Endothelial cell of umbilical vein (primary cell): ENCODE measurements at regions not wholly inside any gene's neighbourhood (a gene's known extent, or its start where the extent isn't known, plus 50 kb on each side); places are given as distances from the start of the nearest gene placed in this dataset.

Source experiments
- BruUV-seq: library from RNA; stranded (reverse); fragments of 400-500 nt; replicated peaks from 2 replicates; lab custom pipeline; 2021; lab: Mats Ljungman, UMichigan
- CTCF ChIA-PET: fragments of 300-600, 350-600 bp; sonication (Branson Sonifier 250); formaldehyde crosslinking; loops from one replicate; lab custom pipeline; 2021; ENCODE audit warnings: antibody characterized with exemption, inconsistent platforms; lab: Charles Lee
- POLR2A ChIA-PET: fragments of 300-600, 350-600 bp; sonication (Branson Sonifier 250); formaldehyde crosslinking; loops from one replicate; lab custom pipeline; 2021; ENCODE audit warnings: antibody characterized with exemption, inconsistent platforms; lab: Charles Lee
- DNase-seq: peaks from one replicate; pipeline ENCODE4 v3.0.0-alpha.2; 2011; ENCODE audit warnings: low read depth, low spot score
- FAIRE-seq: peaks from 2 replicates; lab custom pipeline; 2011; peaks lifted over from hg19 to GRCh38; lab: Jason Lieb, UNC
- H2AFZ ChIP-seq: 2 replicates; pipeline ENCODE4 v1.6.0; 2012; ENCODE audit warnings: low read depth, low read length, control low read depth, inconsistent platforms
- H3K27ac ChIP-seq: 2 replicates; pipeline ENCODE4 v1.5.1; 2011; ENCODE audit warnings: low read depth, mild to moderate bottlenecking, control low read depth, low read length, moderate library complexity; ENCODE audit not compliant: insufficient read depth
- H3K27me3 ChIP-seq, 2 experiments: 2 replicates each; pipeline versions ENCODE4 v1.6.0 to v1.6.1; 2011; ENCODE audit warnings: low read length in 2 of 2, mixed read lengths in 1 of 2; ENCODE audit not compliant: control insufficient read depth in 2 of 2, insufficient read depth in 2 of 2
- H3K36me3 ChIP-seq, 2 experiments: 2 replicates in 1 of 2; 3 replicates in 1 of 2; pipeline ENCODE4 v1.5.1; 2011; ENCODE audit warnings: low read length in 2 of 2, mild to moderate bottlenecking in 1 of 2, moderate library complexity in 1 of 2; ENCODE audit not compliant: control insufficient read depth in 2 of 2, insufficient read depth in 2 of 2; ENCODE audit errors: extremely low read depth in 1 of 2
- H3K4me1 ChIP-seq: 3 replicates; pipeline ENCODE4 v1.5.1; 2011; ENCODE audit warnings: mild to moderate bottlenecking, low read length; ENCODE audit not compliant: control insufficient read depth, insufficient read depth; ENCODE audit errors: extremely low read depth
- H3K4me2 ChIP-seq: 2 replicates; pipeline ENCODE4 v1.6.1; 2011; ENCODE audit warnings: low read length, control low read depth, mixed read lengths; ENCODE audit not compliant: insufficient read depth
- H3K4me3 ChIP-seq, 3 experiments: fragments of 200-600 bp in 1 of 3; sonication (generic), shearing (Covaris generic) in 1 of 3; replicated peaks in 1 of 3; 2 replicates each; pipeline ENCODE4 v1.5.1; 2011 to 2016; ENCODE audit warnings: control low read depth in 3 of 3, low read length in 3 of 3, mild to moderate bottlenecking in 2 of 3, inconsistent platforms in 1 of 3, low read depth in 1 of 3, moderate library complexity in 1 of 3; ENCODE audit not compliant: insufficient read depth in 1 of 3
- H3K79me2 ChIP-seq: 2 replicates; pipeline ENCODE4 v1.6.0; 2012; ENCODE audit warnings: low read length, inconsistent platforms; ENCODE audit not compliant: control insufficient read depth, insufficient read depth
- H3K9ac ChIP-seq: replicated peaks from 2 replicates; pipeline ENCODE3; 2011; ENCODE audit warnings: low read length, control low read depth; ENCODE audit not compliant: insufficient read depth; ENCODE audit errors: extremely low read depth
- H3K9me1 ChIP-seq: replicated peaks from 3 replicates; pipeline ENCODE4 v1.6.0; 2011; ENCODE audit warnings: mild to moderate bottlenecking, low read length; ENCODE audit not compliant: control insufficient read depth, insufficient read depth; ENCODE audit errors: extremely low read depth
- H3K9me3 ChIP-seq: replicated peaks from 2 replicates; pipeline ENCODE4 v1.5.1; 2012; ENCODE audit warnings: low read length, inconsistent platforms; ENCODE audit not compliant: control insufficient read depth, insufficient read depth
- H4K20me1 ChIP-seq: replicated peaks from 2 replicates; pipeline ENCODE3; 2011; ENCODE audit warnings: mild to moderate bottlenecking, low read length; ENCODE audit not compliant: control insufficient read depth, insufficient read depth; ENCODE audit errors: extremely low read depth
- EZH2 ChIP-seq: IDR thresholded peaks from 2 replicates; pipeline ENCODE4 v1.6.1; 2012; ENCODE audit warnings: borderline replicate concordance, low read depth, mild to moderate bottlenecking, moderate library complexity, low read length, inconsistent platforms; ENCODE audit not compliant: severe bottlenecking
- FOS ChIP-seq: IDR thresholded peaks from 2 replicates; pipeline ENCODE4 v1.6.1; 2011; ENCODE audit warnings: mild to moderate bottlenecking, low read length, moderate library complexity, borderline replicate concordance; ENCODE audit not compliant: insufficient read depth
- GATA2 ChIP-seq: IDR thresholded peaks from 2 replicates; pipeline ENCODE4 v1.7.0; 2011; ENCODE audit warnings: low read depth, mild to moderate bottlenecking, moderate library complexity, mixed read lengths, low read length; ENCODE audit not compliant: insufficient read length, insufficient read depth
- JUN ChIP-seq: IDR thresholded peaks from 2 replicates; pipeline ENCODE4 v1.6.1; 2011; ENCODE audit warnings: borderline replicate concordance, low read depth; ENCODE audit not compliant: insufficient read length, insufficient read depth
- POLR2A ChIP-seq: IDR thresholded peaks from 2 replicates; pipeline ENCODE4 v1.6.1; 2012; ENCODE audit warnings: low read depth, mild to moderate bottlenecking, control low read depth, low read length
- POLR2AphosphoS5 ChIP-seq: IDR thresholded peaks from 2 replicates; pipeline ENCODE4 v1.6.1; 2012; ENCODE audit warnings: low read depth, mild to moderate bottlenecking, control low read depth, low read length, moderate library complexity; ENCODE audit not compliant: insufficient read depth
- dilution Hi-C: fragments of 300-500 bp; cut with MboI; formaldehyde crosslinking; loops from one replicate; pipeline ENCODE4 v1.15.0; 2019; ENCODE audit warnings: low sequenced_read_pairs; ENCODE audit not compliant: extremely low pct_ligation_motif_present
- intact Hi-C: fragments of 100-400 bp; cut with micrococcal nuclease; formaldehyde crosslinking; loops from one replicate; pipeline ENCODE4 v1.10.0; 2022
- TF ChIP-seq, protein P1 (sequence below): IDR thresholded peaks from 2 replicates; pipeline ENCODE4 v1.6.1; 2011; ENCODE audit not compliant: insufficient read depth, insufficient read length
- TF ChIP-seq, protein P2 (sequence below), 2 donors: IDR thresholded peaks; 1 replicate in 1 of 2; 2 replicates in 1 of 2; pipeline ENCODE4 v1.5.1; 2011; ENCODE audit warnings: low read length in 2 of 2, mild to moderate bottlenecking in 2 of 2, moderate library complexity in 2 of 2, control low read depth in 1 of 2, inconsistent platforms in 1 of 2, low read depth in 1 of 2; ENCODE audit not compliant: insufficient read depth in 1 of 2; ENCODE audit errors: extremely low read depth in 1 of 2

DNA sequence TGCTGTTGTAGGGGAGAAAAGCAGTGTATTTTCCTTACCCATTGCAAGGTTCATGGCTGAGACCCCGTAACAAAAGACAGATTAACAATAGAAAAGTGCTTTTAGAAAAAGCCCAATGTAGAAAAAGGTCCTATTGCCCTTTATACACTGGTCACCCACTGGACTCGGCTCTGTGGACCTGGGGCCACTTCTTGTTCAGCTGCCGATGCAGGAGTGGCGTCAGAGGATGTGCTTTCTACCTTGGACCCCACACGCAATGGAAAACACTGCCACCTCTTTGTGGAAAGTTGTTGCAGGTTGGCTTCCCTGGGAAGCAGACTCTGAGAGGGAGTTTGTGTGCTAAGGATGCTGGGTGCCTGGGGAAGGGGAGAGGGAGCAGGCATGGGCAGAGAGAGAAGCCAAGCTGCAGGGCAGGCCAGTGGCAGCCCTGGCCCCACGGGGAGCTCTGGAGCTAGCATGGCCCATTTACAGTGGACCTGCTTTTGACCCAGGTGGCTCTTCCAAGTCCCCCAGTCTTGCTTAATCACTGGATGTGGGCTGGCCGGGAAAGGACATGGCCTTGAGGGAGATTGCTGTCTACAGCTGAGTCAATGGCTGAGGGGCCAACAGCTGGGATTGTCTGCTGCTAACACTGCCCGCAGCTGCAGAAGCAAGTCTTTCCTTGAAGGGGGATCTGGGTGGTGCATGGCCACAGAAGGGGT lies 142.9 kb downstream of the CDC5L start:
- H3K36me3 ChIP-seq: no peaks in the 10 kb centered on the region
- H3K9me1 ChIP-seq: no peaks in the 10 kb centered on the region
- no peak overlapping the region for H2AFZ ChIP-seq
- H3K79me2 ChIP-seq: no peaks in the 10 kb centered on the region
- H3K9me3 ChIP-seq: no peaks in the 10 kb centered on the region
- ChIA-PET CTCF (interaction anchor here (3.0 kb wide), 1 partner anchor 55 kb away, joined by 16 read pairs; no protein-coding TSS in a partner anchor), POLR2A (no interaction called here)
- no peaks in the 10 kb centered on the region for H3K27me3 ChIP-seq
- BruUV-seq: no TSS peak
- no peaks in the 10 kb centered on the region for H3K4me1 ChIP-seq
- no peak overlapping the region for H3K9ac ChIP-seq
- no peak overlapping the region for H3K4me2 ChIP-seq
- no peak for TF ChIP-seq POLR2AphosphoS5
- TF ChIP-seq, protein P1, sequence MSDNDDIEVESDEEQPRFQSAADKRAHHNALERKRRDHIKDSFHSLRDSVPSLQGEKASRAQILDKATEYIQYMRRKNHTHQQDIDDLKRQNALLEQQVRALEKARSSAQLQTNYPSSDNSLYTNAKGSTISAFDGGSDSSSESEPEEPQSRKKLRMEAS: no peak
- no peak for TF ChIP-seq JUN
- no peak for TF ChIP-seq FOS
- TF ChIP-seq, protein P2, sequence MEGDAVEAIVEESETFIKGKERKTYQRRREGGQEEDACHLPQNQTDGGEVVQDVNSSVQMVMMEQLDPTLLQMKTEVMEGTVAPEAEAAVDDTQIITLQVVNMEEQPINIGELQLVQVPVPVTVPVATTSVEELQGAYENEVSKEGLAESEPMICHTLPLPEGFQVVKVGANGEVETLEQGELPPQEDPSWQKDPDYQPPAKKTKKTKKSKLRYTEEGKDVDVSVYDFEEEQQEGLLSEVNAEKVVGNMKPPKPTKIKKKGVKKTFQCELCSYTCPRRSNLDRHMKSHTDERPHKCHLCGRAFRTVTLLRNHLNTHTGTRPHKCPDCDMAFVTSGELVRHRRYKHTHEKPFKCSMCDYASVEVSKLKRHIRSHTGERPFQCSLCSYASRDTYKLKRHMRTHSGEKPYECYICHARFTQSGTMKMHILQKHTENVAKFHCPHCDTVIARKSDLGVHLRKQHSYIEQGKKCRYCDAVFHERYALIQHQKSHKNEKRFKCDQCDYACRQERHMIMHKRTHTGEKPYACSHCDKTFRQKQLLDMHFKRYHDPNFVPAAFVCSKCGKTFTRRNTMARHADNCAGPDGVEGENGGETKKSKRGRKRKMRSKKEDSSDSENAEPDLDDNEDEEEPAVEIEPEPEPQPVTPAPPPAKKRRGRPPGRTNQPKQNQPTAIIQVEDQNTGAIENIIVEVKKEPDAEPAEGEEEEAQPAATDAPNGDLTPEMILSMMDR (IDR thresholded peaks at IDR 0.05; ENCODE audit: extremely low read depth in 1 of 2, insufficient read depth in 1 of 2, low read depth in 1 of 2, low read length in 2 of 2): no peak
- TF ChIP-seq GATA2: no peak
- TF ChIP-seq EZH2: no peak
- no peak for TF ChIP-seq POLR2A
- intact Hi-C loops (no loop called here), dilution Hi-C loops (no loop called here)
- H3K4me3 ChIP-seq: no peak overlapping the region
- H4K20me1 ChIP-seq: no peaks in the 10 kb centered on the region
- DNase-seq (no peak), FAIRE-seq (no peak)
- no peak overlapping the region for H3K27ac ChIP-seq
